ENCODE measurements at regions not wholly inside any gene's neighbourhood (a gene's known extent, or its start where the extent isn't known, plus 50 kb on each side); places are given as distances from the start of the nearest gene placed in this dataset.

GRCh38 chr1:29832471-29832870 lies 596.1 kb downstream of the PTPRU start:
- H3K9ac ChIP-seq (ENCODE audit: low read length) = no peak overlapping the region
- H3K9me2 ChIP-seq (ENCODE audit: insufficient read depth) = no peaks in the 10 kb centered on the region
- no peaks in the 10 kb centered on the region for H3K4me1 ChIP-seq (ENCODE audit: control insufficient read depth in 1 of 2, insufficient read depth in 2 of 2, low read length in 2 of 2)
- no peak overlapping the region for H2AFZ ChIP-seq (ENCODE audit: low read depth, low read length, poor library complexity, severe bottlenecking)
- H3K36me3 ChIP-seq (ENCODE audit: control insufficient read depth in 1 of 2, insufficient read depth in 2 of 2, low read length in 2 of 2) = no peaks in the 10 kb centered on the region
- ChIA-PET RAD21 (ENCODE audit: low non-redundant PET in 1 of 2, low total read pairs in 2 of 2, uncharacterized antibody in 2 of 2, unreplicated experiment in 2 of 2) (no interaction called here), CTCF (no interaction called here), POLR2A (no interaction called here)
- DNase-seq (ENCODE audit: low read depth, low spot score) (no peak), ATAC-seq (no peak)
- TF ChIP-seq MAX (IDR thresholded peaks at IDR 0.05) = no peak
- no peak for TF ChIP-seq CEBPB (IDR thresholded peaks at IDR 0.05; ENCODE audit: low read depth)
- TF ChIP-seq, protein P1, sequence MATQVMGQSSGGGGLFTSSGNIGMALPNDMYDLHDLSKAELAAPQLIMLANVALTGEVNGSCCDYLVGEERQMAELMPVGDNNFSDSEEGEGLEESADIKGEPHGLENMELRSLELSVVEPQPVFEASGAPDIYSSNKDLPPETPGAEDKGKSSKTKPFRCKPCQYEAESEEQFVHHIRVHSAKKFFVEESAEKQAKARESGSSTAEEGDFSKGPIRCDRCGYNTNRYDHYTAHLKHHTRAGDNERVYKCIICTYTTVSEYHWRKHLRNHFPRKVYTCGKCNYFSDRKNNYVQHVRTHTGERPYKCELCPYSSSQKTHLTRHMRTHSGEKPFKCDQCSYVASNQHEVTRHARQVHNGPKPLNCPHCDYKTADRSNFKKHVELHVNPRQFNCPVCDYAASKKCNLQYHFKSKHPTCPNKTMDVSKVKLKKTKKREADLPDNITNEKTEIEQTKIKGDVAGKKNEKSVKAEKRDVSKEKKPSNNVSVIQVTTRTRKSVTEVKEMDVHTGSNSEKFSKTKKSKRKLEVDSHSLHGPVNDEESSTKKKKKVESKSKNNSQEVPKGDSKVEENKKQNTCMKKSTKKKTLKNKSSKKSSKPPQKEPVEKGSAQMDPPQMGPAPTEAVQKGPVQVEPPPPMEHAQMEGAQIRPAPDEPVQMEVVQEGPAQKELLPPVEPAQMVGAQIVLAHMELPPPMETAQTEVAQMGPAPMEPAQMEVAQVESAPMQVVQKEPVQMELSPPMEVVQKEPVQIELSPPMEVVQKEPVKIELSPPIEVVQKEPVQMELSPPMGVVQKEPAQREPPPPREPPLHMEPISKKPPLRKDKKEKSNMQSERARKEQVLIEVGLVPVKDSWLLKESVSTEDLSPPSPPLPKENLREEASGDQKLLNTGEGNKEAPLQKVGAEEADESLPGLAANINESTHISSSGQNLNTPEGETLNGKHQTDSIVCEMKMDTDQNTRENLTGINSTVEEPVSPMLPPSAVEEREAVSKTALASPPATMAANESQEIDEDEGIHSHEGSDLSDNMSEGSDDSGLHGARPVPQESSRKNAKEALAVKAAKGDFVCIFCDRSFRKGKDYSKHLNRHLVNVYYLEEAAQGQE (IDR thresholded peaks at IDR 0.05; ENCODE audit: low read depth) = no peak
- no peak for TF ChIP-seq POLR2AphosphoS5 (IDR thresholded peaks at IDR 0.05; ENCODE audit: low read depth, low read length)
- TF ChIP-seq JUND (IDR thresholded peaks at IDR 0.05) = no peak
- TF ChIP-seq SP1 (IDR thresholded peaks at IDR 0.05; ENCODE audit: low read depth) = no peak
- TF ChIP-seq YY1 (IDR thresholded peaks at IDR 0.05; ENCODE audit: extremely low read depth, insufficient replicate concordance, low read depth, low read length) = no peak
- intact Hi-C loops (cut with micrococcal nuclease) = no loop called here
- peaks cover 21% of the 10 kb centered on the region; the same call in 1 of the 2 replicates for H3K27me3 ChIP-seq (ENCODE audit: insufficient read depth, low read length)
- H3K4me3 ChIP-seq (replicated peaks in 1 of 2; ENCODE audit: low read depth in 1 of 2, low read length in 2 of 2) = no peak overlapping the region
- no peaks in the 10 kb centered on the region for H3K79me2 ChIP-seq (ENCODE audit: insufficient read depth, low read length)
- H4K20me1 ChIP-seq (ENCODE audit: insufficient read depth) = no peaks in the 10 kb centered on the region
- no peak overlapping the region for H3K27ac ChIP-seq (ENCODE audit: low read depth, low read length)
- H3K4me2 ChIP-seq (ENCODE audit: low read length) = no peak overlapping the region
- no TSS peak for BruUV-seq (replicated peaks)
- no peaks in the 10 kb centered on the region for H3K9me3 ChIP-seq (ENCODE audit: control insufficient read depth in 1 of 2, insufficient read depth in 1 of 2, low read depth in 1 of 2, low read length in 2 of 2)

All from HCT116 (cell line).